Nephron (organoid): ENCODE measurements at regions not wholly inside any gene's neighbourhood (a gene's known extent, or its start where the extent isn't known, plus 50 kb on each side); places are given as distances from the start of the nearest gene placed in this dataset.
A peak's percentile ranks its signal among the peaks of the same experiment; 100 is the strongest.

ENCODE experiments used
- H3K27ac Mint-ChIP-seq, 3 experiments: 2 replicates each; pipeline ENCODE4 v1.8.0; 2020; ENCODE audit warnings: mixed read lengths in 3 of 3, mild to moderate bottlenecking in 2 of 3, moderate library complexity in 1 of 3
- H3K27me3 Mint-ChIP-seq: 2 replicates; pipeline ENCODE4 v1.8.0; 2021; ENCODE audit warnings: low read depth, mild to moderate bottlenecking, moderate library complexity, mixed read lengths
- H3K36me3 Mint-ChIP-seq: 2 replicates; pipeline ENCODE4 v1.8.0; 2020; ENCODE audit warnings: low read depth, mixed read lengths
- H3K4me1 Mint-ChIP-seq: 2 replicates; pipeline ENCODE4 v1.8.0; 2020; ENCODE audit warnings: mixed read lengths
- H3K4me3 Mint-ChIP-seq, 3 experiments: 2 replicates each; pipeline ENCODE4 v1.8.0; 2020; ENCODE audit warnings: mild to moderate bottlenecking in 3 of 3, mixed read lengths in 3 of 3, moderate library complexity in 2 of 3
- H3K9me3 Mint-ChIP-seq: 2 replicates; pipeline ENCODE4 v1.8.0; 2020; ENCODE audit warnings: mixed read lengths
- CTCF ChIP-seq, 3 experiments: fragments of 200-600 bp; sonication (generic); IDR thresholded peaks; one replicate each; pipeline ENCODE4 v1.5.0; 2021; ENCODE audit warnings: antibody characterized with exemption in 3 of 3; ENCODE audit not compliant: unreplicated experiment in 3 of 3

DNA sequence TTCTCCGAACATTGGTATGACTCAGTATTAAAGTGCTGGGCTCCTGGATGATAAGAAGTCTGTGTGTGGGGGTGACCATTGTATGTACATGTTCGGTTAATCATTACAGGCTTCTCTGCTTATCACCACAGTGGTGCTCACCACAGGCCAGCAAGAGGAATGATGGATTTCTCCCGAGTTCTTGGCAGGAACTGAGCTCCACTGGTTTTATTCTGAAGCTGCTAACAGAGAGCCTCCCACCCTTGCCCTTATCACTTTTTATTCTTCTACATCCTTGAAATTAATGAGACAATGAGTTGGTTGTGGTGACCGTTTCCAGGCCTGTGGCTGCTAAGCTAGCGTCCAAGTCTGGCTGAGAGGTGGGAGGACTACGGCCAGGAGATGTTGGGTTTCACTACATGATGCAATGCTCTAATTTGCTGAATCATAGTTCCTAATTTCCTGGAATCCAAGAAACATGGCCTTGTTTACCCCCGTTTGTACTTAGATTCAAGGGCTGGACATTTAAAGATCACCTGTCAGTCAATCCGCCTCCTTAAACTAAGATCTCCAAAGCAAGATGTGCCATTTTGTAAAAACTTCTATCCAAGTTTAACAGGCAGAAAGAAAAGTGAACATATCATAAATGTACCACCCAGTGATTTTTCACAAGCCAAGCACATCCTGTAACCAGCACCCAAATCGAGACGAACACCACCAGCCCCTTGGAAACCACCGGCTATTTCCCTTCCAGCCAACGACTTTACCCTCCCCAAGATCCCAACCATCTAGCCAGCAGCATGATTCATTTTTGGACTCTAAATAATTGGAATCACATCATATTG is 172.5 kb downstream of the FOXA2 start:
- no peak for TF ChIP-seq CTCF (IDR thresholded peaks at IDR 0.05; ENCODE audit: unreplicated experiment in 3 of 3)
- Mint-ChIP-seq H3K27ac (peak overlapping the region; percentile 15 to 63 (median 56)), H3K27me3 (no peaks in the 10 kb centered on the region), H3K9me3 (peaks cover 4% of the 10 kb centered on the region), H3K4me1 (peaks cover 15% of the 10 kb centered on the region), H3K4me3 (no peak overlapping the region), H3K36me3 (no peaks in the 10 kb centered on the region)

DNA sequence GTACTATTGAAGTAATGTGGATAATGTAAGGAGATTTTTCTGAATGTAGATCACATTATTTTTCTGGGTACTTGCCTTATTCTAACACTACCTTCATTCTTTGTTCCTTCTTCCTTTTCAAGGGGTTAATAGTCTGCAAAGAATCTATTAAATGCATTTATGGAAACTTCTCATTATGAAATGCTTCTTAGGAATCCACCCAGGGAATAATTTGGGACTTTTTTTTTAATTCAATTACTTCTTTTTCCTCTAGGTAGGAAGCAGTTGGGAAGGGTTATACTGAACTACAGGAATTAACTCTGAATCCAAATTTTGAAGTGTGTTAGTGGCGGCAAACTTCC is 173.1 kb downstream of the FOXA2 start:
- H3K27me3 Mint-ChIP-seq = no peaks in the 10 kb centered on the region
- H3K9me3 Mint-ChIP-seq = peaks cover 4% of the 10 kb centered on the region
- TF ChIP-seq CTCF (IDR thresholded peaks at IDR 0.05; ENCODE audit: unreplicated experiment in 3 of 3) = no peak
- no peak overlapping the region for H3K4me3 Mint-ChIP-seq
- peak overlapping the region in 2 of 3 experiments; percentile 15 to 56 for H3K27ac Mint-ChIP-seq
- no peaks in the 10 kb centered on the region for H3K36me3 Mint-ChIP-seq
- H3K4me1 Mint-ChIP-seq = peaks cover 15% of the 10 kb centered on the region

GRCh38 chr20:22410556-22411130 is 173.7 kb downstream of the FOXA2 start:
- peaks cover 15% of the 10 kb centered on the region for H3K4me1 Mint-ChIP-seq
- peaks cover 4% of the 10 kb centered on the region for H3K9me3 Mint-ChIP-seq
- no peak overlapping the region for H3K27ac Mint-ChIP-seq
- H3K36me3 Mint-ChIP-seq = no peaks in the 10 kb centered on the region
- no peak for TF ChIP-seq CTCF (IDR thresholded peaks at IDR 0.05; ENCODE audit: unreplicated experiment in 3 of 3)
- no peaks in the 10 kb centered on the region for H3K27me3 Mint-ChIP-seq
- H3K4me3 Mint-ChIP-seq = no peak overlapping the region

DNA sequence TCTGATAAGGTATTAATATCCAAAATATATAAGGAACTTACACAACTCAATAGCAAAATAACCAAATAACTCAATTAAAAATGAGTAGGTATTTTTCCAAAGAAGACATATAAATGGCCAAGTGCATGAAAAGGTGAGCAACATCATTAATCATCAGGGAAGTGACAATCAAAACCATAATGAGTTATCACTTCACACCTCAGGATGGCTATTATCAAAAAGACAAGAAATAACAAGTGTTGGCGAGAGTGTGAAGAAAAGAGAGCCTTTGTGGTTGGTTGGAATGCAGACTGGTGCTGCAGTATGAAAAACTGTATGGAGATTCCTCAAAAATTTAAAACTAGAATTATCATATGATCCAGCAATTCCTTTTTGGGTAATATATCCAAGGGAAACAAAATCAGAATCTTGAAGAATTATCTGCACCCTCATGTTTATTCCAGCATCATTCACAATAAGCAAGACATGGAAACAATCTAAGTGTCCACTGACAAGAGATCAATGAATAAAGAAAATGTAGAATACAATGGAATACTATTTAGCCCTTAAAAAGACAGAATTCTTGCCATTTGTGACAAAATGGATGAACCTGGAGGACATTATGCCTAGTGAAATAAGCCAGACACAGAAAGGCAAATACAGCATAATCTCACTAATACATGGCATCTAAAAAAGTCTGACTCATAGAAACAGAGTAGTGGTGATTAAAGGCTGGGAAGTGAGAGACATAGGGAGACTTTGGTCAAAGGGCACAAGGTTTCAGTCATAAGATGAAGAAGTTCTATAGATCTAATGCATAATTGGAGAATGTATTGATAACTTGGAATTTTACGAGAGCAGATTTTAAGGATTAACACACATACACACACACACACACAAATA is 175.6 kb downstream of the FOXA2 start:
- Mint-ChIP-seq H3K4me3 (no peak overlapping the region), H3K9me3 (peaks cover 4% of the 10 kb centered on the region), H3K27me3 (peaks cover 10% of the 10 kb centered on the region), H3K4me1 (peaks cover 22% of the 10 kb centered on the region), H3K27ac (no peak overlapping the region), H3K36me3 (no peaks in the 10 kb centered on the region)
- TF ChIP-seq CTCF (IDR thresholded peaks at IDR 0.05; ENCODE audit: unreplicated experiment in 3 of 3) = no peak

DNA sequence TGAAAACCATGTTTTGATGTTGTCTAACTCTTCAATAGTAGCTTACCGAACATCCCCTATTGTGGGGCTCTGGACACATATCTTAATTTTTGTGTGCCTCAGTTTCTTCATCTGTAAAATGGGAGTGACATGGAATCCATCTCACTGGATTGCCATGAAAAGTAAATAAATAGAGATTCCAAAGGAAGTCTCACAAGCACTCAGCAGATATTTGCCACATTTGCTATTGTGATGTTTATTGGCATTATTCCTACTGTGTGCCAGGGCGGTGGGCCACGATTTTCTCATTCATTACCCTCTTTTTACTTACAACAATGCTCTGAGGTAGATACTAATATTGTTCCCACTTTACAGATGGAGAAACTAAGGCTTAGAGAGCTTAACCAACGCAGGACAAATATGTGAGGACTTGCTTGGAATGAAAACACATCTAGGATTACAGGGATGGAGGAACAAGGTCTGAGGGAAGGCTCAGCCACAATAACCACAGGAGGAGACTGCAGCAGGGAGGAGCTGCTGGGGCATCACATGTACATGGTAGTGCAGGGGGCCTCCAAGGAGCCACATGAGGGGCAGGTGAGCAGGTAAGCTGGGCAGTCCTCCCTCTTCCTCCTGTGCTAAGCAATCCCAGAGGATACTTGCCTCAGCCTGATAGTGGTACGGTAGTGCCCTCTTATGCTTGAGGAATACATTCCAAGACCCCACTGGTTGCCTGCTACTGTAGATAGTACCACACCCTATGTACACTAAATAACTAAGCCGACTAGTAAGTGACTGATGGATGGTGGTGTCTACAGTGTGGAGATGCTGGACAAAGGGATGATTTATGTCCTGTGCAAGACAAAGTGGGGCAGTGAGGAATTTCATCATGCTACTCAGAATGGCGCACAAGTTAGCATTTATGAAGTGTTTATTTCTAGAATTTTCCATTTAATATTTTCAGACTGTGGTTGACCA is 176.9 kb downstream of the FOXA2 start:
- TF ChIP-seq CTCF (IDR thresholded peaks at IDR 0.05; ENCODE audit: unreplicated experiment in 3 of 3) = no peak
- no peaks in the 10 kb centered on the region for H3K36me3 Mint-ChIP-seq
- H3K27me3 Mint-ChIP-seq = peaks cover 16% of the 10 kb centered on the region
- no peak overlapping the region for H3K4me3 Mint-ChIP-seq
- H3K9me3 Mint-ChIP-seq = no peaks in the 10 kb centered on the region
- H3K4me1 Mint-ChIP-seq = peaks cover 26% of the 10 kb centered on the region
- no peak overlapping the region for H3K27ac Mint-ChIP-seq
